Liver (tissue), 8 donors: ENCODE measurements at regions not wholly inside any gene's neighbourhood (a gene's known extent, or its start where the extent isn't known, plus 50 kb on each side); places are given as distances from the start of the nearest gene placed in this dataset.

Source experiments
- DNase-seq: peaks from one replicate; pipeline ENCODE4 v3.0.0-alpha.2; 2017; ENCODE audit warnings: low spot score
- H3K27ac ChIP-seq, 2 donors: one replicate each; pipeline ENCODE4 v1.7.0; 2013; ENCODE audit warnings: inconsistent platforms in 2 of 2, low read length in 2 of 2, control low read depth in 1 of 2, low read depth in 1 of 2, mild to moderate bottlenecking in 1 of 2
- H3K27me3 ChIP-seq, 4 donors: one replicate each; pipeline versions ENCODE4 v1.6.1 to v1.7.0; 2013; ENCODE audit warnings: low read length in 3 of 4, inconsistent platforms in 1 of 4, mild to moderate bottlenecking in 1 of 4, moderate library complexity in 1 of 4; ENCODE audit not compliant: control insufficient read depth in 4 of 4, insufficient read depth in 4 of 4
- H3K36me3 ChIP-seq, 4 donors: one replicate each; pipeline versions ENCODE4 v1.6.1 to v1.7.0; 2013; ENCODE audit warnings: low read length in 3 of 4, mild to moderate bottlenecking in 3 of 4, low read depth in 1 of 4, moderate library complexity in 1 of 4; ENCODE audit not compliant: control insufficient read depth in 4 of 4, insufficient read depth in 3 of 4
- H3K4me1 ChIP-seq, 4 donors: one replicate each; pipeline versions ENCODE4 v1.6.1 to v1.7.0; 2013; ENCODE audit warnings: low read length in 3 of 4, mild to moderate bottlenecking in 3 of 4, moderate library complexity in 1 of 4; ENCODE audit not compliant: control insufficient read depth in 4 of 4, insufficient read depth in 4 of 4
- H3K4me3 ChIP-seq, 3 donors: one replicate each; pipeline versions ENCODE4 v1.6.1 to v1.7.0; 2013; ENCODE audit warnings: low read length in 3 of 3, control low read depth in 1 of 3, low read depth in 1 of 3, mild to moderate bottlenecking in 1 of 3
- H3K9ac ChIP-seq, 2 donors: one replicate each; pipeline ENCODE4 v1.7.0; 2013; ENCODE audit warnings: low read length in 2 of 2, mild to moderate bottlenecking in 2 of 2, moderate library complexity in 2 of 2, control low read depth in 1 of 2, low read depth in 1 of 2
- H3K9me3 ChIP-seq, 4 donors: one replicate each; pipeline versions ENCODE4 v1.6.1 to v1.7.0; 2013; ENCODE audit warnings: low read length in 3 of 4; ENCODE audit not compliant: control insufficient read depth in 4 of 4
- CTCF ChIP-seq: fragments of 150-350 bp; IDR thresholded peaks from 2 replicates; pipeline ENCODE4 v1.5.1; 2017; ENCODE audit warnings: improper control_type of control experiment, low read depth, low read length; ENCODE audit not compliant: missing input control
- EGR1 ChIP-seq, 2 donors: IDR thresholded peaks; 2 replicates each; pipeline ENCODE4 v1.6.1; 2016 to 2018; ENCODE audit warnings: antibody characterized with exemption in 2 of 2, low read depth in 2 of 2
- FOXA1 ChIP-seq: IDR thresholded peaks from 2 replicates; pipeline ENCODE4 v1.6.1; 2016; ENCODE audit warnings: antibody characterized with exemption
- FOXA2 ChIP-seq: IDR thresholded peaks from 2 replicates; pipeline ENCODE4 v1.6.1; 2016; ENCODE audit warnings: antibody characterized with exemption
- HNF4A ChIP-seq, 2 donors: conservative IDR thresholded peaks; 2 replicates each; pipeline ENCODE4 v1.6.1; 2016; ENCODE audit warnings: antibody characterized with exemption in 2 of 2, mild to moderate bottlenecking in 2 of 2
- JUND ChIP-seq, 2 donors: IDR thresholded peaks; 2 replicates each; pipeline ENCODE4 v1.6.1; 2016; ENCODE audit warnings: antibody characterized with exemption in 2 of 2
- NR2F2 ChIP-seq: IDR thresholded peaks from 2 replicates; pipeline ENCODE4 v1.6.1; 2016; ENCODE audit warnings: antibody characterized with exemption
- RAD21 ChIP-seq, 2 donors: IDR thresholded peaks; 2 replicates each; pipeline ENCODE4 v1.6.1; 2016; ENCODE audit warnings: antibody characterized with exemption in 2 of 2, mild to moderate bottlenecking in 2 of 2
- REST ChIP-seq: IDR thresholded peaks from 2 replicates; pipeline ENCODE4 v1.6.1; 2016; ENCODE audit warnings: antibody characterized with exemption, mild to moderate bottlenecking
- RXRA ChIP-seq, 2 donors: IDR thresholded peaks; 2 replicates each; pipeline ENCODE4 v1.6.1; 2017 to 2018; ENCODE audit warnings: antibody characterized with exemption in 2 of 2, mild to moderate bottlenecking in 1 of 2
- TAF1 ChIP-seq: conservative IDR thresholded peaks from 2 replicates; pipeline ENCODE4 v1.6.1; 2016; ENCODE audit warnings: antibody characterized with exemption, mild to moderate bottlenecking
- YY1 ChIP-seq: IDR thresholded peaks from 2 replicates; pipeline ENCODE4 v1.6.1; 2016; ENCODE audit warnings: antibody characterized with exemption, mild to moderate bottlenecking
- WGBS: extraction: QIAGEN DNeasy Blood & Tissue Kit; methylation state at CpG from one replicate; pipeline ENCODE4 v1.1.7; 2013; 5-methylcytosine and 5-hydroxymethylcytosine counted together
- TF ChIP-seq, protein P1 (sequence below): IDR thresholded peaks from 2 replicates; pipeline ENCODE4 v1.6.1; 2016; ENCODE audit warnings: antibody characterized with exemption
- TF ChIP-seq, protein P2 (sequence below): IDR thresholded peaks from 2 replicates; pipeline ENCODE4 v1.6.1; 2016; ENCODE audit warnings: antibody characterized with exemption
- donor health status: healthy.
- donor health status: healthy.
- donor health status: healthy.
- donor health status: healthy.
- donor health status: healthy.

DNA sequence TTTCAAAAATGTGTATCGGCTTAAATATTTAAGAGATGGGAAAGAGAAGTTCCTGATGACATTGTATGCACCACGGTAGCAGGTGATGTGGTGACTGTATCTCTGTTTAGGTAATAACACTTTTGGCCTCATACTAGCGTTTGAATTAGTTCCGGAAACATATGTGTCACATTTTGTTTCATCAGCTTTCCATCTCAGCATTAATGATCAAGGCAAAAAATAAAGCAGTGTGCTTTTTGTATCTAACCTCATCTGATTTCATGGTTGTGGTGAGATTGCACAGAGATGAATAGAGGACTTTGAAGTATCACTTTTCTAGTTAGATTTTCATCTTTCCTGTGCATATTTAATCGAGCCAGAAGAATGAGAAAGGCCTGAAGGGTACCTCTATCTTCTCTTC, 206.4 kb upstream of the SPRY1 start:
- no peaks in the 10 kb centered on the region for H3K4me1 ChIP-seq
- no peak overlapping the region for H3K9ac ChIP-seq
- H3K4me3 ChIP-seq = no peak overlapping the region
- H3K27me3 ChIP-seq = no peaks in the 10 kb centered on the region
- no peaks in the 10 kb centered on the region for H3K36me3 ChIP-seq
- no peak overlapping the region for H3K27ac ChIP-seq
- TF ChIP-seq FOXA2 = no peak
- no peak for TF ChIP-seq EGR1 (IDR thresholded peaks at IDR 0.05; ENCODE audit: low read depth in 2 of 2)
- TF ChIP-seq CTCF = no peak
- no peak for TF ChIP-seq FOXA1
- no peak for TF ChIP-seq YY1
- no peak for TF ChIP-seq REST
- H3K9me3 ChIP-seq = no peaks in the 10 kb centered on the region
- DNase-seq = no peak
- 91% methylated on average over 5 of the region's 5 CpGs for WGBS

DNA sequence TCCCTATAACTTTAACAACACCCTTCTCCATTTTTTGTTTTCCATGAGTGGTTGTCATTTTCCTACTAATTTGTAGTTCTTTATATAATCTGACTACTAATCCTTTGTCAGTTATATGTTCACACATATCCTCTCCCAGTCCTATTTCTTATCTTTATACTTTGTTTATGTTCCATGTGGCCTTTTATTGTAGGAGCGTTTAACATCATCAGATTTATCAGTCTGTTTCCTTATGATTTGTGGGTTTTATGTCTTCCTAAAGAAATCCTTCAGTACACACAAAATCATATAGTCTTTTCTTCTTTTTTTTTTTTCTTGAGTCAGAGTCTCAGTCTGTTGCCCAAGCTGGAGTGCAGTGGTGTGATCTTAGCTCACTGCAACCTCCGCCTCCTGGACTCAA, 204.9 kb upstream of the SPRY1 start:
- 49% methylated on average over 2 of the region's 2 CpGs for WGBS
- TF ChIP-seq RAD21 (IDR thresholded peaks at IDR 0.05) = no peak
- Histone ChIP-seq H3K27ac (no peak overlapping the region), H3K4me1 (no peaks in the 10 kb centered on the region), H3K36me3 (no peaks in the 10 kb centered on the region), H3K4me3 (no peak overlapping the region), H3K9me3 (no peaks in the 10 kb centered on the region), H3K9ac (no peak overlapping the region), H3K27me3 (no peaks in the 10 kb centered on the region)
- no peak for DNase-seq

- Histone ChIP-seq H3K9me3 (no peaks in the 10 kb centered on the region), H3K4me1 (no peaks in the 10 kb centered on the region), H3K27ac (no peak overlapping the region), H3K36me3 (no peaks in the 10 kb centered on the region), H3K4me3 (no peak overlapping the region), H3K9ac (no peak overlapping the region), H3K27me3 (no peaks in the 10 kb centered on the region)
- DNase-seq = no peak
- TF ChIP-seq HNF4A (conservative IDR thresholded peaks at IDR 0.05) = no peak
- 96% methylated on average over 3 of the region's 3 CpGs for WGBS
Observed at GRCh38 chr4:123193802-123194367, 202.7 kb upstream of the SPRY1 start.

GRCh38 chr4:123198706-123199105, 197.9 kb upstream of the SPRY1 start:
- Histone ChIP-seq H3K27ac (no peak overlapping the region), H3K4me1 (no peaks in the 10 kb centered on the region), H3K36me3 (no peaks in the 10 kb centered on the region), H3K27me3 (no peaks in the 10 kb centered on the region), H3K4me3 (no peak overlapping the region), H3K9me3 (no peaks in the 10 kb centered on the region), H3K9ac (no peak overlapping the region)
- 91% methylated on average over 2 of the region's 2 CpGs for WGBS
- no peak for DNase-seq
- TF ChIP-seq, protein P1, sequence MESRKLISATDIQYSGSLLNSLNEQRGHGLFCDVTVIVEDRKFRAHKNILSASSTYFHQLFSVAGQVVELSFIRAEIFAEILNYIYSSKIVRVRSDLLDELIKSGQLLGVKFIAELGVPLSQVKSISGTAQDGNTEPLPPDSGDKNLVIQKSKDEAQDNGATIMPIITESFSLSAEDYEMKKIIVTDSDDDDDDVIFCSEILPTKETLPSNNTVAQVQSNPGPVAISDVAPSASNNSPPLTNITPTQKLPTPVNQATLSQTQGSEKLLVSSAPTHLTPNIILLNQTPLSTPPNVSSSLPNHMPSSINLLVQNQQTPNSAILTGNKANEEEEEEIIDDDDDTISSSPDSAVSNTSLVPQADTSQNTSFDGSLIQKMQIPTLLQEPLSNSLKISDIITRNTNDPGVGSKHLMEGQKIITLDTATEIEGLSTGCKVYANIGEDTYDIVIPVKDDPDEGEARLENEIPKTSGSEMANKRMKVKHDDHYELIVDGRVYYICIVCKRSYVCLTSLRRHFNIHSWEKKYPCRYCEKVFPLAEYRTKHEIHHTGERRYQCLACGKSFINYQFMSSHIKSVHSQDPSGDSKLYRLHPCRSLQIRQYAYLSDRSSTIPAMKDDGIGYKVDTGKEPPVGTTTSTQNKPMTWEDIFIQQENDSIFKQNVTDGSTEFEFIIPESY = no peak
- TF ChIP-seq RAD21 (IDR thresholded peaks at IDR 0.05) = no peak
- TF ChIP-seq NR2F2 = no peak
- TF ChIP-seq JUND (IDR thresholded peaks at IDR 0.05) = no peak
- no peak for TF ChIP-seq RXRA (IDR thresholded peaks at IDR 0.05)
- no peak for TF ChIP-seq TAF1
- TF ChIP-seq, protein P2, sequence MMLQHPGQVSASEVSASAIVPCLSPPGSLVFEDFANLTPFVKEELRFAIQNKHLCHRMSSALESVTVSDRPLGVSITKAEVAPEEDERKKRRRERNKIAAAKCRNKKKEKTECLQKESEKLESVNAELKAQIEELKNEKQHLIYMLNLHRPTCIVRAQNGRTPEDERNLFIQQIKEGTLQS = no peak
- TF ChIP-seq FOXA1 = no peak
- no peak for TF ChIP-seq YY1
